DOHH2 (cell line): ENCODE measurements at regions not wholly inside any gene's neighbourhood (a gene's known extent, or its start where the extent isn't known, plus 50 kb on each side); places are given as distances from the start of the nearest gene placed in this dataset.

Source experiments
- H3F3A ChIP-seq: fragments of 200-600 bp; sonication (generic), shearing (Covaris generic); 2 replicates; pipeline ENCODE4 v1.6.0; 2016; ENCODE audit warnings: antibody characterized with exemption, mild to moderate bottlenecking; ENCODE audit not compliant: control insufficient read depth, insufficient read depth
- H3K27ac ChIP-seq: fragments of 200-600 bp; sonication (generic); 2 replicates; pipeline ENCODE4 v1.5.1; 2014; ENCODE audit warnings: low read depth, mild to moderate bottlenecking, low read length, moderate library complexity
- H3K27me3 ChIP-seq: fragments of 200-600 bp; sonication (generic); 2 replicates; pipeline ENCODE4 v1.6.1; 2014; ENCODE audit warnings: mild to moderate bottlenecking, low read length, mixed read lengths; ENCODE audit not compliant: control insufficient read depth
- H3K36me3 ChIP-seq: fragments of 200-600 bp; sonication (generic); 2 replicates; pipeline ENCODE4 v1.6.1; 2014; ENCODE audit warnings: mild to moderate bottlenecking, low read length, moderate library complexity, mixed read lengths; ENCODE audit not compliant: control insufficient read depth
- H3K4me1 ChIP-seq: fragments of 200-600 bp; sonication (generic); 2 replicates; pipeline ENCODE4 v1.6.1; 2014; ENCODE audit warnings: mild to moderate bottlenecking, low read length, mixed read lengths; ENCODE audit not compliant: control insufficient read depth
- H3K4me2 ChIP-seq: fragments of 200-600 bp; sonication (generic); 2 replicates; pipeline ENCODE4 v1.6.0; 2014; ENCODE audit warnings: mild to moderate bottlenecking, low read length, moderate library complexity
- H3K4me3 ChIP-seq: fragments of 200-600 bp; sonication (generic); 2 replicates; pipeline ENCODE4 v1.5.1; 2014; ENCODE audit warnings: mild to moderate bottlenecking, low read length, mixed read lengths
- H3K79me2 ChIP-seq: fragments of 200-600 bp; sonication (generic); 2 replicates; pipeline ENCODE4 v1.6.1; 2014; ENCODE audit warnings: mild to moderate bottlenecking, low read length, mixed read lengths; ENCODE audit not compliant: control insufficient read depth
- H3K9me2 ChIP-seq: fragments of 200-600 bp; sonication (generic); replicated peaks from 2 replicates; pipeline ENCODE4 v1.6.1; 2014; ENCODE audit warnings: mild to moderate bottlenecking, low read length, mixed read lengths; ENCODE audit not compliant: control insufficient read depth
- H3K9me3 ChIP-seq: fragments of 200-600 bp; sonication (generic); 2 replicates; pipeline ENCODE4 v1.6.1; 2014; ENCODE audit warnings: antibody characterized with exemption, low read length, mixed read lengths; ENCODE audit not compliant: control insufficient read depth, insufficient read depth
- H4K20me1 ChIP-seq: fragments of 200-600 bp; sonication (generic); 2 replicates; pipeline ENCODE4 v1.6.0; 2014; ENCODE audit warnings: low read depth, mild to moderate bottlenecking, antibody characterized with exemption, low read length, moderate library complexity; ENCODE audit not compliant: control insufficient read depth, insufficient read depth
- EZH2phosphoT487 ChIP-seq: fragments of 200-600 bp; sonication (generic); IDR thresholded peaks from 2 replicates; pipeline ENCODE4 v1.6.1; 2017; ENCODE audit warnings: borderline replicate concordance, mild to moderate bottlenecking, antibody characterized with exemption, low read length, moderate library complexity, mixed read lengths
- TF ChIP-seq, protein P1 (sequence below): fragments of 200-600 bp; sonication (generic); IDR thresholded peaks from one replicate; pipeline ENCODE4 v1.5.1; 2014; ENCODE audit warnings: antibody characterized with exemption, mild to moderate bottlenecking, low read depth, low read length; ENCODE audit not compliant: poor library complexity, severe bottlenecking

GRCh38 chr3:965826-966225, 127.0 kb upstream of the CNTN6 start:
- Histone ChIP-seq H4K20me1 (no peaks in the 10 kb centered on the region), H3K4me2 (no peak overlapping the region), H3F3A (no peaks in the 10 kb centered on the region), H3K9me3 (no peaks in the 10 kb centered on the region), H3K9me2 (no peaks in the 10 kb centered on the region), H3K27me3 (no peaks in the 10 kb centered on the region), H3K36me3 (no peaks in the 10 kb centered on the region), H3K79me2 (no peaks in the 10 kb centered on the region), H3K4me3 (no peak overlapping the region), H3K4me1 (no peaks in the 10 kb centered on the region), H3K27ac (no peak overlapping the region)
- TF ChIP-seq, protein P1, sequence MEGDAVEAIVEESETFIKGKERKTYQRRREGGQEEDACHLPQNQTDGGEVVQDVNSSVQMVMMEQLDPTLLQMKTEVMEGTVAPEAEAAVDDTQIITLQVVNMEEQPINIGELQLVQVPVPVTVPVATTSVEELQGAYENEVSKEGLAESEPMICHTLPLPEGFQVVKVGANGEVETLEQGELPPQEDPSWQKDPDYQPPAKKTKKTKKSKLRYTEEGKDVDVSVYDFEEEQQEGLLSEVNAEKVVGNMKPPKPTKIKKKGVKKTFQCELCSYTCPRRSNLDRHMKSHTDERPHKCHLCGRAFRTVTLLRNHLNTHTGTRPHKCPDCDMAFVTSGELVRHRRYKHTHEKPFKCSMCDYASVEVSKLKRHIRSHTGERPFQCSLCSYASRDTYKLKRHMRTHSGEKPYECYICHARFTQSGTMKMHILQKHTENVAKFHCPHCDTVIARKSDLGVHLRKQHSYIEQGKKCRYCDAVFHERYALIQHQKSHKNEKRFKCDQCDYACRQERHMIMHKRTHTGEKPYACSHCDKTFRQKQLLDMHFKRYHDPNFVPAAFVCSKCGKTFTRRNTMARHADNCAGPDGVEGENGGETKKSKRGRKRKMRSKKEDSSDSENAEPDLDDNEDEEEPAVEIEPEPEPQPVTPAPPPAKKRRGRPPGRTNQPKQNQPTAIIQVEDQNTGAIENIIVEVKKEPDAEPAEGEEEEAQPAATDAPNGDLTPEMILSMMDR = no peak
- no peak for TF ChIP-seq EZH2phosphoT487

DNA sequence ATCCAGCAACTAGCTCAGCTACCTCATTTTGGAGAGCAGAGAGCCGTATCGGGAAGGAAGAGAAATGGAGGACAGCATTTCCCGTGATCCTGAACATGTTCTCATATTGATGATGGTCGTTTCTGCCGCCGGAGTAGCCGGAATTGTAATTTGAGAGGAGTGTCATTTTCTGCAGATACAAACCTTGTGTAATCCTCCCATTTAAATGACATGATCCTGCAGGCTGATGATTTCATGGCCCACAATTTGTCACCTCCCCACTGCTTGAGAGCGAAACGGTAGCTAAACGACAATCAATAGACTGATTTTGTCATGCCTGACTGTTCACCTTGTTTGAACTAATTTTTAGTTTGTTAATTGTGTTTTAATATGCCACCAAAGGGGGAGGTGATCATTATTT, 126.5 kb upstream of the CNTN6 start:
- Histone ChIP-seq H3K79me2 (no peaks in the 10 kb centered on the region), H4K20me1 (no peaks in the 10 kb centered on the region), H3K27ac (no peak overlapping the region), H3K36me3 (no peaks in the 10 kb centered on the region), H3K4me1 (no peaks in the 10 kb centered on the region), H3K4me3 (no peak overlapping the region), H3K4me2 (no peak overlapping the region), H3K9me2 (no peaks in the 10 kb centered on the region), H3F3A (no peaks in the 10 kb centered on the region), H3K27me3 (no peaks in the 10 kb centered on the region), H3K9me3 (no peaks in the 10 kb centered on the region)
- TF ChIP-seq, protein P1 = no peak
- no peak for TF ChIP-seq EZH2phosphoT487

DNA sequence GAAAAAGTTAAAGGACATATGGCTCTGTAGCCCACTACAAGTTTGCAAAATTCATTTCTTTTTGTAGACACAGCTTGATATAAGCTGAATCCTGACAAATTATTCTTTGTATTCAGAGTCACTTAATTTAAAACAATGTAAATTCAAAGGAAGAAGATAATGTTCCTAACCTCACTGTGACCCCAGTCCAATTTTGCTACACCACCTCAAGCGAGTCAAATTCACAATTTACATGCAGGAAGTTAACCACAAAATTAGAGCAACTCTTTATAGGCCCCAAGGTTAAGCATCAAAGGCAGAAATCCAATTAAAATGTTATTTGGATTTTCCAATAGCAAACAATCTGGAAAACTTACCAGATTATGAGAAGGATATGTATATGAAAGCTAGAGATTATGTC, 119.5 kb upstream of the CNTN6 start:
- Histone ChIP-seq H3K79me2 (no peaks in the 10 kb centered on the region), H3K4me3 (no peak overlapping the region), H4K20me1 (no peaks in the 10 kb centered on the region), H3K4me1 (no peaks in the 10 kb centered on the region), H3F3A (no peaks in the 10 kb centered on the region), H3K27me3 (no peaks in the 10 kb centered on the region), H3K9me2 (no peaks in the 10 kb centered on the region), H3K4me2 (no peak overlapping the region), H3K36me3 (no peaks in the 10 kb centered on the region), H3K27ac (no peak overlapping the region), H3K9me3 (no peaks in the 10 kb centered on the region)
- TF ChIP-seq EZH2phosphoT487 = no peak
- TF ChIP-seq, protein P1 = no peak

GRCh38 chr3:976006-976405, 116.8 kb upstream of the CNTN6 start:
- no peaks in the 10 kb centered on the region for H3K9me2 ChIP-seq
- no peaks in the 10 kb centered on the region for H3K4me1 ChIP-seq
- H3K79me2 ChIP-seq = no peaks in the 10 kb centered on the region
- TF ChIP-seq, protein P1 = no peak
- TF ChIP-seq EZH2phosphoT487 = no peak
- no peaks in the 10 kb centered on the region for H3K36me3 ChIP-seq
- no peak overlapping the region for H3K27ac ChIP-seq
- H3K4me3 ChIP-seq = no peak overlapping the region
- no peak overlapping the region for H3K4me2 ChIP-seq
- H3K9me3 ChIP-seq = no peaks in the 10 kb centered on the region; the same call in 1 of the 2 replicates
- no peaks in the 10 kb centered on the region for H3K27me3 ChIP-seq
- no peaks in the 10 kb centered on the region for H3F3A ChIP-seq
- H4K20me1 ChIP-seq = no peaks in the 10 kb centered on the region
